C4-2B (cell line): ENCODE measurements at regions not wholly inside any gene's neighbourhood (a gene's known extent, or its start where the extent isn't known, plus 50 kb on each side); places are given as distances from the start of the nearest gene placed in this dataset.

Source experiments
- CTCF ChIP-seq: fragments of 450-650 bp; conservative IDR thresholded peaks from 2 replicates; pipeline ENCODE4 v1.5.1; 2017; ENCODE audit warnings: mild to moderate bottlenecking
- ZFX ChIP-seq: fragments of 450-650 bp; IDR thresholded peaks from 2 replicates; pipeline ENCODE4 v1.6.1; 2017

GRCh38 chr2:120541972-120542670, 193.5 kb upstream of the GLI2 start:
- TF ChIP-seq CTCF (no peak), ZFX (no peak)
